ENCODE measurements at regions not wholly inside any gene's neighbourhood (a gene's known extent, or its start where the extent isn't known, plus 50 kb on each side); places are given as distances from the start of the nearest gene placed in this dataset.

DNA sequence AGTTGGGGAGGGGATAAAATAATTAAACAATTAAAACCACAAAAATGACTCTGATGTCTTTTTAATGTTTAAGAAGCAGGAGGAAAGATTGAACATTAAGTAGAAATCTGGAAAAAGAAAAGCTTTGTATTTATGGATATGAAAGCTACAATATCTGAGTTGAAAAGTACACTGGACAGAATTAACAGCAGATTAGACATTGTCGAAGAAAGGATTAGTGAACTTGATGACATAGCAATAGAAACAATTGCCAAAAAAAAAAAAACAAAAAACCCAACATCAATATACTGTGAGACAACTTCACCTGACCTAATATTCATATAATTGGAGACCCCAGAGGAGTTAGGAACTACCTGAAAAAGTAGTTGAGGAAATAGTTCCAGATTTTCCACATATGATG, 289.5 kb upstream of the RGS6 start:
- Histone ChIP-seq H3K4me1 (ENCODE audit: low read length) (no peaks in the 10 kb centered on the region), H3K9me3 (ENCODE audit: low read length) (peaks cover 5% of the 10 kb centered on the region; the same call in 1 of the 2 replicates), H3K79me2 (ENCODE audit: low read length) (no peaks in the 10 kb centered on the region), H3K4me2 (ENCODE audit: low read depth, low read length, poor library complexity, severe bottlenecking) (no peak overlapping the region), H3K27me3 (ENCODE audit: low read length) (no peaks in the 10 kb centered on the region), H2AFZ (ENCODE audit: low read length) (no peak overlapping the region), H3K27ac (ENCODE audit: low read length) (no peak overlapping the region), H4K20me1 (ENCODE audit: insufficient read depth, low read depth, low read length) (no peaks in the 10 kb centered on the region), H3K9me2 (replicated peaks; ENCODE audit: insufficient read depth, low read length) (no peaks in the 10 kb centered on the region), H3K4me3 (ENCODE audit: low read length) (no peak overlapping the region), H3K9ac (ENCODE audit: low read length) (no peak overlapping the region), H3K36me3 (ENCODE audit: insufficient read depth, low read length) (no peaks in the 10 kb centered on the region)
- no peak for DNase-seq

DNA sequence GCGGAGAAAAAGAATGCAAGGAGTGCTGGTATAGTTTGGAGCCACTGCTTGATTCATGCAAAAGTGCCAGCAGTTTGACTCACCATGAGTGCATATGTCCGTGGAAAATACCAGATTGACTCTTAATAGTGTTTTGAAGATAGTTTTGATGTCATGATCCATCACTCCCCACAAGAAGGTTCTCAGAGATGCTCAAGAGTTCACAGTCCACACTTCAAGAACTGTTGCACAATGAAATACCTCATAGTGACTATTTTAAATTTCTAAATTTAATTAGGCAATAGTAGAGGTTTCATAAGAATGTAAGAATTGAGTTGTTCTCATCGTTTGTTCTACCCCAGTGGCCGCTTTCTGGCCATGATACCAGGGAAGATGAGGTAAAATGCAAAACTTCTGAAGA, 286.6 kb upstream of the RGS6 start:
- no peaks in the 10 kb centered on the region for H4K20me1 ChIP-seq (ENCODE audit: insufficient read depth, low read depth, low read length)
- no peaks in the 10 kb centered on the region for H3K79me2 ChIP-seq (ENCODE audit: low read length)
- H3K27ac ChIP-seq (ENCODE audit: low read length) = no peak overlapping the region
- H3K27me3 ChIP-seq (ENCODE audit: low read length) = no peaks in the 10 kb centered on the region
- H3K9me3 ChIP-seq (ENCODE audit: low read length) = peaks cover 5% of the 10 kb centered on the region; the same call in 1 of the 2 replicates
- H3K9me2 ChIP-seq (replicated peaks; ENCODE audit: insufficient read depth, low read length) = no peaks in the 10 kb centered on the region
- no peak overlapping the region for H2AFZ ChIP-seq (ENCODE audit: low read length)
- no peaks in the 10 kb centered on the region for H3K4me1 ChIP-seq (ENCODE audit: low read length)
- no peak overlapping the region for H3K9ac ChIP-seq (ENCODE audit: low read length)
- no peaks in the 10 kb centered on the region for H3K36me3 ChIP-seq (ENCODE audit: insufficient read depth, low read length)
- H3K4me2 ChIP-seq (ENCODE audit: low read depth, low read length, poor library complexity, severe bottlenecking) = no peak overlapping the region
- DNase-seq = no peak
- H3K4me3 ChIP-seq (ENCODE audit: low read length) = no peak overlapping the region

DNA sequence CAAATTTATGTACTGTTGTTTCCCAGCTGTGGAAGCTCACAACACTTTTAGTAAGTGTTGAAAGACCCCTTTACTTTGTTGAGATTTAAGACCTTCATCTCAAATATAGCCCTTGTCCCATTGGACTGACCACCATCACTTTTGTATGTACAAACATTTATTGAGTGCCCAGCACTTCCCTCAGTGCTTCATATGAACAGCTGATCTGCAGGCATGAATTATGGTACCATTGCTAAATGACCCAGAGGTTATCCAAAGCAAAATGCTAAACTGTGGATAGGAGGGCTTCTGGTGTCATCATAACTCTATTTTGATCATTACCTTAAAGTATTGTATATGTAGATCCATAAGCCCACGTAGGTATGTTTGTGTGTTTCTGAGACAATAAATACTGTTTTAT, 285.7 kb upstream of the RGS6 start:
- no peaks in the 10 kb centered on the region for H3K27me3 ChIP-seq (ENCODE audit: low read length)
- no peaks in the 10 kb centered on the region for H3K4me1 ChIP-seq (ENCODE audit: low read length)
- no peak overlapping the region for H2AFZ ChIP-seq (ENCODE audit: low read length)
- no peak overlapping the region for H3K9ac ChIP-seq (ENCODE audit: low read length)
- no peak overlapping the region for H3K4me3 ChIP-seq (ENCODE audit: low read length)
- no peaks in the 10 kb centered on the region for H3K9me2 ChIP-seq (replicated peaks; ENCODE audit: insufficient read depth, low read length)
- no peaks in the 10 kb centered on the region for H4K20me1 ChIP-seq (ENCODE audit: insufficient read depth, low read depth, low read length)
- peaks cover 5% of the 10 kb centered on the region; the same call in 1 of the 2 replicates for H3K9me3 ChIP-seq (ENCODE audit: low read length)
- no peaks in the 10 kb centered on the region for H3K36me3 ChIP-seq (ENCODE audit: insufficient read depth, low read length)
- DNase-seq = no peak
- H3K79me2 ChIP-seq (ENCODE audit: low read length) = no peaks in the 10 kb centered on the region
- H3K27ac ChIP-seq (ENCODE audit: low read length) = no peak overlapping the region
- H3K4me2 ChIP-seq (ENCODE audit: low read depth, low read length, poor library complexity, severe bottlenecking) = no peak overlapping the region

DNA sequence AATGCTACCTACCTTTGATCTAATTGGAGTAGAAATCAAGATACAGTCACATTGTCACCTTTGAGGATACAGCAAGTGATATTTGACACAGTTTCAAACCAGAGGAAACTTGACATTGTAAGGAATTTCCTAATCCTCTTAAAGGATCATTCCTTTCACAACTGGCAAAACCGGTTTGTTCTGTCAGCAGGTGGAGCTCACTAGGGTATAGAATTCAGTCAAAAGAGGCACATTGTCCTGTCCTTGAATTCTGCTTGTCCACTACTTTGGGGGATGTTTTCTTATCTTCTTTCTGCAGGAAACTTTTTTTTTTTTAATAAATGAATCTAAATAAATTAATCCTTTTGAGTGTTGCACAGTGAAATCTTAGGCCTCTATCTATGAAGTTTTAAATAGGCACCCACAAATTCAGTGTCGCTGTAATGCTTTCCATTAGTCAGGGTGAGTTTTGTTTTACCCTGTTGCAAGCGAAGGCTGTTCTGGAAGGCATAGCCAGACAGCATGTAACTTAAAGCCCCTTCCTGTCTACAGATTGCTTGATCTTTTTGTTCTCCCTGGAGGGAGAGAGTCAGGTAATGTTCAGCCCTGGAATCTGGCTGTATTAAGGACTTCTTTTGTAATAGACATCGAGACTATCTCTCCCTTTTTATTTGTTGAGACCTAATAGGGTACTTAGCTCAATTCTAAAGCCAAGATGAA, 285.0 kb upstream of the RGS6 start:
- no peak overlapping the region for H2AFZ ChIP-seq (ENCODE audit: low read length)
- H3K9ac ChIP-seq (ENCODE audit: low read length) = no peak overlapping the region
- no peaks in the 10 kb centered on the region for H4K20me1 ChIP-seq (ENCODE audit: insufficient read depth, low read depth, low read length)
- DNase-seq = no peak
- H3K4me1 ChIP-seq (ENCODE audit: low read length) = no peaks in the 10 kb centered on the region
- H3K4me2 ChIP-seq (ENCODE audit: low read depth, low read length, poor library complexity, severe bottlenecking) = no peak overlapping the region
- H3K36me3 ChIP-seq (ENCODE audit: insufficient read depth, low read length) = no peaks in the 10 kb centered on the region
- no peaks in the 10 kb centered on the region for H3K9me2 ChIP-seq (replicated peaks; ENCODE audit: insufficient read depth, low read length)
- H3K27me3 ChIP-seq (ENCODE audit: low read length) = no peaks in the 10 kb centered on the region
- H3K27ac ChIP-seq (ENCODE audit: low read length) = no peak overlapping the region
- H3K9me3 ChIP-seq (ENCODE audit: low read length) = peaks cover 4% of the 10 kb centered on the region; the same call in 1 of the 2 replicates
- H3K4me3 ChIP-seq (ENCODE audit: low read length) = no peak overlapping the region
- no peaks in the 10 kb centered on the region for H3K79me2 ChIP-seq (ENCODE audit: low read length)

DNA sequence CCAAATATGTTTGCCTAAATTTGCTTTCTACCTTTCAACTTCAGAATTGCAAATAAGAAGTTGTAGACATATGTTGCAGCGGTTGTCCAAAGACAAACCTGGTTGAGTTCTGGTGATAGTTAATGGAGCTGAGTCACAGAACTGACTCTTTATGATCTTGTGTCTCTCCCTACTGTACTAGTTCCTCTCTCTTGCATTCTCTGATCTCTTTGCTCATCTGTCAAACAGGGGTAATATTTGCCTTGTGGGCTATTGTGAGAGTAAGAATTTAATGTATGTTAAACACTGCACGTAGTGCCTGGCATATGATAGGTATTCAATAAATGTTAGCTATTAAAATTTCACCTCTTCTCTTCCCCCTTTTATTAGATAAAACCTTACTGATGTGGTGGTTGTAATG, 283.5 kb upstream of the RGS6 start:
- Histone ChIP-seq H3K79me2 (ENCODE audit: low read length) (no peaks in the 10 kb centered on the region), H3K27ac (ENCODE audit: low read length) (no peak overlapping the region), H3K9me2 (replicated peaks; ENCODE audit: insufficient read depth, low read length) (no peaks in the 10 kb centered on the region), H3K36me3 (ENCODE audit: insufficient read depth, low read length) (no peaks in the 10 kb centered on the region), H3K9me3 (ENCODE audit: low read length) (no peaks in the 10 kb centered on the region), H3K9ac (ENCODE audit: low read length) (no peak overlapping the region), H3K4me1 (ENCODE audit: low read length) (no peaks in the 10 kb centered on the region), H3K27me3 (ENCODE audit: low read length) (no peaks in the 10 kb centered on the region), H3K4me2 (ENCODE audit: low read depth, low read length, poor library complexity, severe bottlenecking) (no peak overlapping the region), H3K4me3 (ENCODE audit: low read length) (no peak overlapping the region), H2AFZ (ENCODE audit: low read length) (no peak overlapping the region), H4K20me1 (ENCODE audit: insufficient read depth, low read depth, low read length) (no peaks in the 10 kb centered on the region)
- DNase-seq = no peak

DNA sequence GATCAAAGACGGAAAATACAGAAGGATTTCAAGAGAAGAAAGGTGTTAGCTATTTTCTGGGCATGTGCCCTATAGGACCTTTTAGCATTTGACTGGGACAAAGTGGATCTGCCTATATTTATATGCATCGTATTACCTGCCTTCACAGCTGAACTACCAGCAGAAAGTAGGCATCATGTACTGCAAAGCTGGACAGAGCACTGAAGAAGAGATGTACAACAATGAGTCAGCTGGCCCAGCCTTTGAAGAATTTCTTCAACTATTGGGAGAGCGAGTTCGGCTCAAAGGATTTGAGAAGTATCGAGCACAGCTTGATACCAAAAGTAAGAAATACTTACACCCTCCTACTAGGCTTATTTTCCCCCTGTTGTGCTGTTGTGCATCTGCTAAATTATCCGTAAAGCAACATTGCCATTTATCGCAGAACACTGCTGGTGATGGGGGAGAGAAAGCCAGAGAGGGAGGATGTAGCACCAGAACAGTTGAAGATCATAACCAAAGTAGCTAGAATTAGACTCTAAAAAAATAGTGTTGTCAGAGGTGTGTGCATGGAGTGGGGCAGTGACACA, 282.0 kb upstream of the RGS6 start:
- Histone ChIP-seq H3K4me1 (ENCODE audit: low read length) (no peaks in the 10 kb centered on the region), H3K4me2 (ENCODE audit: low read depth, low read length, poor library complexity, severe bottlenecking) (no peak overlapping the region), H4K20me1 (ENCODE audit: insufficient read depth, low read depth, low read length) (no peaks in the 10 kb centered on the region), H3K9me2 (replicated peaks; ENCODE audit: insufficient read depth, low read length) (no peaks in the 10 kb centered on the region), H3K27ac (ENCODE audit: low read length) (no peak overlapping the region), H2AFZ (ENCODE audit: low read length) (no peak overlapping the region), H3K79me2 (ENCODE audit: low read length) (no peaks in the 10 kb centered on the region), H3K9ac (ENCODE audit: low read length) (no peak overlapping the region), H3K36me3 (ENCODE audit: insufficient read depth, low read length) (no peaks in the 10 kb centered on the region), H3K27me3 (ENCODE audit: low read length) (no peaks in the 10 kb centered on the region), H3K4me3 (ENCODE audit: low read length) (no peak overlapping the region), H3K9me3 (ENCODE audit: low read length) (no peaks in the 10 kb centered on the region)
- DNase-seq = no peak

DNA sequence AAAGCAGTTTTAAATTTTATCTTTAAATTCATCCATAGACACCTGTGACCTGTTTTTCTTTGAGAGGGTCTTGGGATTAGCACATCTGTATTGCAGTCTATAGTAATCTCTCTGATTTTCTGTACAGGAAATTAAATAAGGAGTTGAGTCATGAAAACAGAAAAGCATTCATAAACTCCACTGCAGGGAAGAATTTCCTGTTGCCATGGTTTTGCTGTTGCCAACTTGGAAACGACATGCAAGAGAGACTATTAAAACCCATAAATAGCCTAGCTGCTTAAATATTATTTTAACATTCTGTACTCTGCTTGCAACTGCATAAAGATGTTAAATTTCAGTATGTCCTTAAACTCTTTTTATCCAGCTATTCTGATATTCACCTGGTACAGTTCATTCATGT, 281.0 kb upstream of the RGS6 start:
- no peak overlapping the region for H2AFZ ChIP-seq (ENCODE audit: low read length)
- H3K9me3 ChIP-seq (ENCODE audit: low read length) = no peaks in the 10 kb centered on the region
- no peaks in the 10 kb centered on the region for H3K27me3 ChIP-seq (ENCODE audit: low read length)
- no peak overlapping the region for H3K4me2 ChIP-seq (ENCODE audit: low read depth, low read length, poor library complexity, severe bottlenecking)
- H3K36me3 ChIP-seq (ENCODE audit: insufficient read depth, low read length) = no peaks in the 10 kb centered on the region
- H3K79me2 ChIP-seq (ENCODE audit: low read length) = no peaks in the 10 kb centered on the region
- H3K4me3 ChIP-seq (ENCODE audit: low read length) = no peak overlapping the region
- no peaks in the 10 kb centered on the region for H3K9me2 ChIP-seq (replicated peaks; ENCODE audit: insufficient read depth, low read length)
- H3K9ac ChIP-seq (ENCODE audit: low read length) = no peak overlapping the region
- no peaks in the 10 kb centered on the region for H4K20me1 ChIP-seq (ENCODE audit: insufficient read depth, low read depth, low read length)
- no peaks in the 10 kb centered on the region for H3K4me1 ChIP-seq (ENCODE audit: low read length)
- DNase-seq = no peak
- no peak overlapping the region for H3K27ac ChIP-seq (ENCODE audit: low read length)

DNA sequence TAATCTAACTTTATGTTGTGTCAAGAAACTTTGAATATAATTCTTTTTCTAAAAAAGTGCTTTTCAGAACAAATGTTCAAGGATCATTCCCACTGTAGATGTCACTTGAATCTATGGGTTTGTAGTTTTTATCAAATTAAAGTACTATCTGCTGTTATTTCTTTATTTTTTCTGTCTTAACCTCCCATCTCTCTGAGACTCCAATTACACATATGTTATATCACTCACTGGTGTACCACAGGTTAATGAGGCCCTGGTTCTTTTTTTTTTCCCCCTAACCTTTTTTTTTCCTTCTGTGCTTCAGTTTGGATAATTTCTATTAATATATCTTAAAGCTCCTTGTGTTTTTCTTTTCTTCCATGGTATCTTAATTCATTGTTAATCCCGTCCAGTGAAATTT, 279.9 kb upstream of the RGS6 start:
- Histone ChIP-seq H3K4me2 (ENCODE audit: low read depth, low read length, poor library complexity, severe bottlenecking) (no peak overlapping the region), H3K9ac (ENCODE audit: low read length) (no peak overlapping the region), H3K9me2 (replicated peaks; ENCODE audit: insufficient read depth, low read length) (no peaks in the 10 kb centered on the region), H4K20me1 (ENCODE audit: insufficient read depth, low read depth, low read length) (no peaks in the 10 kb centered on the region), H3K4me1 (ENCODE audit: low read length) (no peaks in the 10 kb centered on the region), H3K36me3 (ENCODE audit: insufficient read depth, low read length) (no peaks in the 10 kb centered on the region), H3K9me3 (ENCODE audit: low read length) (no peaks in the 10 kb centered on the region), H3K4me3 (ENCODE audit: low read length) (no peak overlapping the region), H2AFZ (ENCODE audit: low read length) (no peak overlapping the region), H3K79me2 (ENCODE audit: low read length) (no peaks in the 10 kb centered on the region), H3K27ac (ENCODE audit: low read length) (no peak overlapping the region), H3K27me3 (ENCODE audit: low read length) (no peaks in the 10 kb centered on the region)
- no peak for DNase-seq
